GM12878 (cell line): ENCODE measurements at regions not wholly inside any gene's neighbourhood (a gene's known extent, or its start where the extent isn't known, plus 50 kb on each side); places are given as distances from the start of the nearest gene placed in this dataset.

Source experiments
- ATAC-seq: fragments of 200-7000 bp; cut with Tn5 transposase; 3 replicates; pipeline ENCODE4 v1.9.1; 2020; ENCODE audit warnings: mild to moderate bottlenecking, moderate library complexity
- BruUV-seq: library from RNA; stranded (reverse); fragments of 400-500 nt; replicated peaks from 2 replicates; lab custom pipeline; 2021; lab: Mats Ljungman, UMichigan
- CTCF ChIA-PET: fragments of 300-600 bp; sonication (Branson Sonifier 250); formaldehyde crosslinking; extraction: SDS; loops from one replicate; lab custom pipeline; 2021; ENCODE audit warnings: inconsistent platforms; lab: Yijun Ruan, JAX
- POLR2A ChIA-PET: fragments of 350-600 bp; formaldehyde crosslinking; extraction: SDS; loops from one replicate; lab custom pipeline; 2021; ENCODE audit warnings: inconsistent platforms; lab: Charles Lee
- RAD21 ChIA-PET: fragments of 300-600 bp; sonication (Branson Sonifier 250); formaldehyde crosslinking; loops from one replicate; lab custom pipeline; 2023; ENCODE audit warnings: antibody characterized with exemption; ENCODE audit not compliant: unreplicated experiment; lab: Charles Lee
- SMC1A ChIA-PET: fragments of 300-600 bp; sonication (Branson Sonifier 250); formaldehyde crosslinking; loops from one replicate; lab custom pipeline; 2023; ENCODE audit not compliant: unreplicated experiment, uncharacterized antibody; lab: Charles Lee
- DNase-seq: peaks from one replicate; pipeline ENCODE4 v3.0.0-alpha.2; 2011; ENCODE audit warnings: low read depth, low spot score
- FAIRE-seq: peaks from 3 replicates; lab custom pipeline; 2011; peaks lifted over from hg19 to GRCh38; lab: Jason Lieb, UNC
- H2AFZ ChIP-seq: 2 replicates; pipeline ENCODE4 v1.6.0; 2011; ENCODE audit warnings: low read depth, low read length, control low read depth; ENCODE audit not compliant: control insufficient read depth
- H3K27ac ChIP-seq: 2 replicates; pipeline ENCODE4 v1.5.1; 2011; ENCODE audit warnings: control low read depth; ENCODE audit not compliant: control insufficient read depth, insufficient read depth
- H3K27me3 ChIP-seq, 2 experiments: replicated peaks in 1 of 2; 2 replicates each; pipeline versions ENCODE4 v1.6.0 to v1.6.1; 2011; ENCODE audit warnings: low read length in 1 of 2; ENCODE audit not compliant: control insufficient read depth in 2 of 2, insufficient read depth in 2 of 2
- H3K36me3 ChIP-seq, 2 experiments: 2 replicates each; pipeline ENCODE4 v1.5.1; 2011; ENCODE audit warnings: low read length in 1 of 2; ENCODE audit not compliant: control insufficient read depth in 2 of 2, insufficient read depth in 2 of 2
- H3K4me1 ChIP-seq: 2 replicates; pipeline ENCODE4 v1.6.1; 2011; ENCODE audit warnings: mild to moderate bottlenecking, low read length, moderate library complexity, mixed read lengths; ENCODE audit not compliant: control insufficient read depth, insufficient read depth
- H3K4me2 ChIP-seq: 2 replicates; pipeline ENCODE4 v1.6.0; 2011; ENCODE audit warnings: control low read depth; ENCODE audit not compliant: control insufficient read depth, insufficient read depth
- H3K4me3 ChIP-seq: fragments of 200-600 bp; sonication (generic); 2 replicates; pipeline ENCODE4 v1.5.1; 2016
- H3K79me2 ChIP-seq: 2 replicates; pipeline ENCODE4 v1.6.0; 2011; ENCODE audit warnings: low read length; ENCODE audit not compliant: control insufficient read depth, insufficient read depth
- H3K9ac ChIP-seq: 2 replicates; pipeline ENCODE4 v1.8.0; 2011; ENCODE audit warnings: low read length, control low read depth, mixed read lengths; ENCODE audit not compliant: control insufficient read depth, insufficient read depth
- H3K9me3 ChIP-seq: replicated peaks from 3 replicates; pipeline ENCODE4 v1.5.1; 2011; ENCODE audit warnings: mild to moderate bottlenecking, low read length; ENCODE audit not compliant: control insufficient read depth, insufficient read depth
- H4K20me1 ChIP-seq: 2 replicates; pipeline ENCODE4 v1.6.0; 2011; ENCODE audit not compliant: control insufficient read depth, insufficient read depth
- CEBPB ChIP-seq, 2 experiments: fragments of 150-350 bp in 1 of 2; IDR thresholded peaks; 2 replicates each; pipeline ENCODE4 v1.6.1; 2012 to 2014; ENCODE audit warnings: low read depth in 2 of 2, low read length in 2 of 2, borderline replicate concordance in 1 of 2, inconsistent platforms in 1 of 2
- CHD1 ChIP-seq: IDR thresholded peaks from 2 replicates; pipeline ENCODE4 v1.6.1; 2012; ENCODE audit warnings: low read depth, low read length, improper control_type of control experiment
- E4F1 ChIP-seq: fragments of 450-650 bp; IDR thresholded peaks from 2 replicates; pipeline ENCODE4 v1.6.1; 2018; ENCODE audit warnings: borderline replicate concordance, mild to moderate bottlenecking; ENCODE audit not compliant: partially characterized antibody
- ELK1 ChIP-seq: IDR thresholded peaks from 2 replicates; pipeline ENCODE4 v1.6.1; 2012; ENCODE audit warnings: low read depth, low read length, improper control_type of control experiment
- MAX ChIP-seq: IDR thresholded peaks from 2 replicates; pipeline ENCODE4 v1.6.1; 2012; ENCODE audit warnings: low read depth, low read length, improper control_type of control experiment
- MEF2A ChIP-seq: IDR thresholded peaks from 2 replicates; pipeline ENCODE4 v1.6.1; 2011; ENCODE audit warnings: low read depth, mild to moderate bottlenecking, low read length, moderate library complexity; ENCODE audit not compliant: insufficient read depth
- NKRF ChIP-seq: fragments of 450-650 bp; conservative IDR thresholded peaks from 2 replicates; pipeline ENCODE4 v1.6.1; 2017; ENCODE audit warnings: mild to moderate bottlenecking, moderate library complexity
- NR2C1 ChIP-seq: fragments of 450-650 bp; IDR thresholded peaks from 2 replicates; pipeline ENCODE4 v1.6.1; 2017; ENCODE audit warnings: antibody characterized with exemption, mild to moderate bottlenecking, moderate library complexity
- TARDBP ChIP-seq: IDR thresholded peaks from 2 replicates; pipeline ENCODE4 v1.6.1; 2016; ENCODE audit warnings: borderline replicate concordance
- TCF12 ChIP-seq: IDR thresholded peaks from 2 replicates; pipeline ENCODE4 v1.6.1; 2011; ENCODE audit warnings: low read depth, mild to moderate bottlenecking, low read length
- YY1 ChIP-seq: IDR thresholded peaks from 2 replicates; pipeline ENCODE4 v1.6.1; 2011; ENCODE audit warnings: low read depth, mild to moderate bottlenecking, low read length
- ZBED1 ChIP-seq: IDR thresholded peaks from 2 replicates; pipeline ENCODE4 v1.6.1; 2016; ENCODE audit warnings: borderline replicate concordance
- ZNF217 ChIP-seq: fragments of 450-650 bp; IDR thresholded peaks from 2 replicates; pipeline ENCODE4 v1.6.1; 2017; ENCODE audit warnings: antibody characterized with exemption, mild to moderate bottlenecking
- ZNF622 ChIP-seq: fragments of 450-650 bp; IDR thresholded peaks from 2 replicates; pipeline ENCODE4 v1.6.1; 2017; ENCODE audit warnings: mild to moderate bottlenecking, inconsistent platforms
- WGBS: methylation state at CpG from one replicate; pipeline ENCODE4 v1.1.6; 2016; ENCODE audit warnings: low lambda C conversion rate; ENCODE audit not compliant: insufficient replicate concordance, insufficient coverage; ENCODE audit errors: missing lambda C conversion rate; 5-methylcytosine and 5-hydroxymethylcytosine counted together
- in situ Hi-C: fragments of 300-500 bp; cut with MboI; formaldehyde crosslinking; loops from 9 replicates; pipeline ENCODE4 v1.14.3; 2018; ENCODE audit warnings: mixed read lengths
- intact Hi-C: fragments of 100-400 bp; cut with micrococcal nuclease; formaldehyde crosslinking; loops from one replicate; pipeline ENCODE4 v1.14.2; 2022; ENCODE audit not compliant: unreplicated experiment

- Histone ChIP-seq H3K27ac (no peak overlapping the region), H4K20me1 (no peaks in the 10 kb centered on the region), H2AFZ (no peak overlapping the region)
- ChIA-PET POLR2A (no interaction called here), RAD21 (no interaction called here)
- DNase-seq: no peak
- TF ChIP-seq E4F1 (peak; percentile 36), YY1 (no peak), ELK1 (no peak)
- TF ChIP-seq, all 136 proteins: peak for 1
- ATAC-seq (no peak), FAIRE-seq (no peak)
- ChIA-PET SMC1A (no interaction called here), CTCF (no interaction called here)
- H3K9ac ChIP-seq: no peak overlapping the region
- H3K9me3 ChIP-seq: no peaks in the 10 kb centered on the region
- intact Hi-C loops (no loop called here), in situ Hi-C loops (no loop called here)
- H3K36me3 ChIP-seq: no peaks in the 10 kb centered on the region
- no peak overlapping the region for H3K4me3 ChIP-seq
- H3K4me1 ChIP-seq: no peaks in the 10 kb centered on the region
- H3K79me2 ChIP-seq: no peaks in the 10 kb centered on the region
- no peaks in the 10 kb centered on the region for H3K27me3 ChIP-seq
- no peak overlapping the region for H3K4me2 ChIP-seq
- no TSS peak for BruUV-seq
Observed at GRCh38 chr16:9191274-9191850, 99.9 kb downstream of the HAPSTR1 start.

GRCh38 chr16:9192746-9193145 is 101.3 kb downstream of the HAPSTR1 start:
- RAD21 ChIA-PET: no interaction called here
- Histone ChIP-seq H3K27me3 (no peaks in the 10 kb centered on the region), H2AFZ (no peak overlapping the region), H3K79me2 (no peaks in the 10 kb centered on the region), H4K20me1 (no peaks in the 10 kb centered on the region), H3K4me1 (no peaks in the 10 kb centered on the region), H3K9ac (no peak overlapping the region), H3K9me3 (no peaks in the 10 kb centered on the region), H3K36me3 (no peaks in the 10 kb centered on the region), H3K4me3 (no peak overlapping the region), H3K4me2 (no peak overlapping the region), H3K27ac (no peak overlapping the region)
- POLR2A ChIA-PET: no interaction called here
- ATAC-seq: no peak
- DNase-seq: no peak
- in situ Hi-C loops: no loop called here
- no TSS peak for BruUV-seq
- SMC1A ChIA-PET: no interaction called here
- intact Hi-C loops: no loop called here
- CTCF ChIA-PET: no interaction called here
- FAIRE-seq: no peak
- 43% methylated on average over 4 of the region's 4 CpGs for WGBS
- no peak for TF ChIP-seq ZNF217
- TF ChIP-seq CEBPB (IDR thresholded peaks at IDR 0.05; ENCODE audit: borderline replicate concordance in 1 of 2, low read depth in 2 of 2, low read length in 2 of 2): no peak
- TF ChIP-seq ZBED1: no peak
- no peak for TF ChIP-seq MAX
- TF ChIP-seq NKRF: no peak
- TF ChIP-seq CHD1: no peak
- TF ChIP-seq MEF2A: no peak
- no peak for TF ChIP-seq TCF12
- TF ChIP-seq ZNF622: no peak
- no peak for TF ChIP-seq NR2C1
- TF ChIP-seq TARDBP: no peak
